Fibroblast of skin of scalp (primary cell): ENCODE measurements at regions not wholly inside any gene's neighbourhood (a gene's known extent, or its start where the extent isn't known, plus 50 kb on each side); places are given as distances from the start of the nearest gene placed in this dataset.

Experiments used
- DNase-seq: peaks from one replicate; pipeline ENCODE4 v3.0.0-alpha.2; 2013

- DNase-seq = no peak
These were observed 94.4 kb upstream of the PRDM1 start for GRCh38 chr6:105991561-105992314.

- DNase-seq = no peak
These were observed 96.0 kb upstream of the PRDM1 start for GRCh38 chr6:105990151-105990550.

DNA sequence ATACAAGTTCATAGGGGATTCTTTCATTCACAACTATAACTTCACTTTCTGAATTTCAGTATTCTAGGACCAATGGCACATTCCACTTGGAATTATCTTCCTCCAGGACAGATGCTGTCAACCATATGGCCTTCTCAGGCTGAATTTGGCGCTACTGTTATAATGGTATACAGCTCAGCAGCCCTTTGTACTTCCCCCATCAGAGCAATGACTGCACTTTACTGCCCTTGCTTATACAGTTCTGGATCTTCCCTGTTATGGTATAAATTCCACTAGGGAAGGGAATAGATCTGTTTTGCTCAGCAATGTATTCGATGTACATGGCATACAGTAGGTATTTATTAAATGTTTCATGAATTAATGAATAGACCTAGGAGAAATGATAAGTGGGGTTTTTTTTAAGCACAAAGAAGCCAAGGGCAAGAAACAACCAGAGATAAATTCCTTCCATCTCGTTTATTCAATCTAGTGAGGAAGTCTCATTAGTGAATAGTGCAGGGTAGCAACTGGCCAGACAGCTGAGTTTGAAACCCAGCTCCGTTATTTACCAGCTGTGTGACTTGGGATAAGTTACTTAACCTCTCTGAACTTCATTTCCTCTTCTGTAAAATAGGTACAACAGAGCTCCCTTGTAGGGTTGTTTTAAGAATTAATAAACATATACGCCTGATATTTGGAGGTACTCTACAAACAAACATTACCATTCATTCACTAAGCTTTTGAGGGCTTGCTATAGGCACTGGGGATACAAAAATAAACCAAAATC is 97.1 kb upstream of the PRDM1 start:
- no peak for DNase-seq

DNA sequence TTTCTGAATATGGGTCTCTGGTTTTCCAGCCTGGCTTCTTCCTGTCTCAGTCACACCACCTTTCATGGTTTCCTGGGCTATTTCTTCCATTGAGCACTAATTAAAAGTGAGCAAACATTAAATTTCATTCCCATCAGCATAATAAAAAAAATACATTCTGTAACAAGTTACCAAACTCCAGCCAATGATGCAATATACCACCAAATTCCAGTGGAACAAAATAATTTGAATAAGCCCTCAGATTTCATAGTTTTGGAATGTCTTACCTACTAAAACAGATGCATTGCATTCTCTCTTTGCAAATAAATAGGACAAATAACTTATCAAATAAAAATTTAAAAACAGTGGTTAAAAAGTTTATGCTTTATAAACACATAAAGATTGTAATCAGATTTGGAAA is 97.8 kb upstream of the PRDM1 start:
- DNase-seq = peak; percentile 51

GRCh38 chr6:105987516-105987915 is 98.6 kb upstream of the PRDM1 start:
- no peak for DNase-seq

- peak; percentile 73 for DNase-seq
These were observed 99.1 kb upstream of the PRDM1 start for GRCh38 chr6:105986998-105987397.

- no peak for DNase-seq
These were observed 100.1 kb upstream of the PRDM1 start for GRCh38 chr6:105985816-105986632.

DNA sequence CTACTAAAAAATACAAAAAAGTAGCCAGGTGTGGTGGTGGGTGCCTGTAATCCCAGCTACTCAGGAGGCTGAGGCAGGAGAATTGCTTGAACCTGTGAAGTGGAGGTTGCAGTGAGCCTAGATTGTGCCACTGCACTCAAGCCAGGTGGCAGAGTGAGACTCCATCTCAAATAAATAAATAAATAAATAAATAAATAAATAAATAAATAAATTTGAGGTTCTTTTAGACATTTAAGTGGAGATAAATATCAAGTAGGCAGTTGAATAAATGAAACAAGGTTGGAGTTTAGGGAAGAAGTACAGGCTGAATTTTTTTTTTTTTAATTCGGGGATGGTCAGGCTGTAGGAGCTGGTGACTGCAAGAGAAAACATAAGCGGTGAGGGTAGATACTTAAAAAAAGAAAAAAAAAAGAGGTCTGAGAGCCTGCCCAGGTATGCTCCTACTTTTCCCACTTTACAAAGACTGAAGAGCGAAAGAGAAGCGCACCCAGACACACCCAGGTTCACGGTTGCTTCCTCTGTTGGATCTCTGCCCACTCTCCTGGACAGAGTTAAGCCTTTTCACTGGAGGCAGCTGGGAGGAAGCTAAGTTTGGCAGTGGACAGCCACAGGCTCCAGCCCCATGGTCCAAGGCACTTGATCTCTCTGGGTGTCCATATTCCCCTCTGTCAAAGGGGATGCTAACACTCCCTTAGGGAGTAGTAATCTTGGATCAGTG is 100.9 kb upstream of the PRDM1 start:
- DNase-seq = no peak

- no peak for DNase-seq
These were observed 102.4 kb upstream of the PRDM1 start for GRCh38 chr6:105983763-105984162.

GRCh38 chr6:105982761-105983540 is 103.2 kb upstream of the PRDM1 start:
- DNase-seq = no peak

DNA sequence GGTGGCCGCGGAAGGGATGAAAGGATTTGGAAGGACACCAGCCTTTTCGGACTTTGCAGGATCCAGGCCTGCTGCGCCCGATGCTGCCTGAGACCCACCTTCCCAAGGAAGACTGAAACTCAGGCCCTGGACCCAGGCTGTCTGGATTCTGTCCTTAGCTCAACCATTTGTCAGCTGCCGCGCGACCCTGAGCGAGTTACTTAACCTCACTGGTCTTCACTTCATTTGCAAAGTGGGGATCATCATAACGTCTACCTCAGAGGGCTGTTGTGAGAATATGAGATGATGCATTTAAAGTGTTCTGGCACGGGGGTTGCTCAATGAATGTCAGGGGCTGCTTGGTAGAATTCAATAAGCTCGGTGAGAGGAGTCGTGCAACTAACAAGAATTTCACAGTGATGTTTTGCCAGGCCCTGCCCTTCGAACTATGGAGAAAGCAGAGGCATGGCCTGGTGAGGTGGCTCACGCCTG is 104.2 kb upstream of the PRDM1 start:
- DNase-seq = no peak

GRCh38 chr6:105981002-105981887 is 104.9 kb upstream of the PRDM1 start:
- DNase-seq = no peak

- DNase-seq = no peak
These were observed 107.2 kb upstream of the PRDM1 start for GRCh38 chr6:105978974-105979373.

DNA sequence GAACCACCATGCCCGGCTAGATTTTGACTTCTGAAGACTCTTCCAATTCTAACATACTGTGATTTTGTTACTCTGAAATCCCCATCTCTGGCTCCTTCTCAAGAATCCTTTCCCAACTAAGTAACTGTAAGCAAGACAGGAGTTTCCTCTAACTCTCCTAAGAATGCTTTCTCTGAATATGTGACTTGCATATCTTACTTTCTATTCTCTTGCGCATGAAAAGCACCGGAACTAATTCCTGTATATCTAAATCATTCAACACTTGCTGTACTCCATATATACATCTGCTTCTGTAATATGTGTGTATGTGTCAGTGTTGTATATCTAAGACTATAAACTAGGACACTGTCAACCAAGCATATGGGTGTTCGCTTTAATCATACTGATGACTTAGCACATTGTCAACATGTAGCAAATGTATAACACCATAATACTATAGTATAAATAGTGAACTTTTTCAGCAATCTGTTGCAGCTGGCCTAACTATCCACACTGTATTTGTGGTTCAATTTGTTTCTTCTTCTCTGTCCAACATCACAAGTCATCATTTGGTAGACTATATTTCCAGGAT is 108.1 kb upstream of the PRDM1 start:
- no peak for DNase-seq

- peak; percentile 58 for DNase-seq
These were observed 111.2 kb upstream of the PRDM1 start for GRCh38 chr6:105974986-105975385.

- DNase-seq = no peak
These were observed 113.7 kb upstream of the PRDM1 start for GRCh38 chr6:105972440-105972839.

GRCh38 chr6:105968603-105969333 is 117.4 kb upstream of the PRDM1 start:
- DNase-seq = no peak

- DNase-seq = no peak
These were observed 118.1 kb upstream of the PRDM1 start for GRCh38 chr6:105967917-105968602.

- no peak for DNase-seq
These were observed 119.7 kb upstream of the PRDM1 start for GRCh38 chr6:105966481-105966880.
